A549 (cell line): ENCODE measurements at regions not wholly inside any gene's neighbourhood (a gene's known extent, or its start where the extent isn't known, plus 50 kb on each side); places are given as distances from the start of the nearest gene placed in this dataset.

Source experiments
- ATAC-seq, 2 experiments: fragments of 200-7000 bp in 1 of 2; fragments of >200 bp in 1 of 2; cut with Nextera tagmentation in 1 of 2; cut with Tn5 transposase in 1 of 2; 3 replicates each; pipeline versions ENCODE4 v1.8.0 to v1.9.1; 2018 to 2020; ENCODE audit warnings: mild to moderate bottlenecking in 1 of 2, moderate library complexity in 1 of 2
- CTCF ChIA-PET: fragments of 300-600 bp; sonication (Branson Sonifier 250); formaldehyde crosslinking; extraction: SDS; loops from one replicate; lab custom pipeline; 2021; ENCODE audit warnings: antibody characterized with exemption, inconsistent platforms; lab: Yijun Ruan, JAX
- POLR2A ChIA-PET: fragments of 350-600 bp; formaldehyde crosslinking; extraction: SDS; loops from one replicate; lab custom pipeline; 2021; ENCODE audit warnings: antibody characterized with exemption, inconsistent platforms; lab: Yijun Ruan, JAX
- DNase-seq, 2 experiments: peaks; one replicate each; pipeline versions ENCODE4 v3.0.0 to v3.0.0-alpha.2; 2011 to 2016; ENCODE audit warnings: low read depth in 1 of 2, low spot score in 1 of 2
- FAIRE-seq: peaks from 2 replicates; lab custom pipeline; 2011; peaks lifted over from hg19 to GRCh38; lab: Jason Lieb, UNC
- H3K27ac ChIP-seq, 2 experiments: fragments of >200 bp; sonication (Bioruptor Twin); formaldehyde crosslinking; 3 replicates each; pipeline ENCODE4 v1.5.1; 2016 to 2017
- H3K4me1 ChIP-seq: fragments of >200 bp; sonication (Bioruptor Twin); formaldehyde crosslinking; 3 replicates; pipeline ENCODE4 v1.6.1; 2016
- H3K4me2 ChIP-seq: fragments of >200 bp; sonication (Bioruptor Twin); formaldehyde crosslinking; 3 replicates; pipeline ENCODE4 v1.6.1; 2016
- H3K4me3 ChIP-seq: fragments of >200 bp; sonication (Bioruptor Twin); formaldehyde crosslinking; 3 replicates; pipeline ENCODE4 v1.5.1; 2016
- H3K9me3 ChIP-seq: fragments of >200 bp; sonication (Bioruptor Twin); formaldehyde crosslinking; 3 replicates; pipeline ENCODE4 v1.6.1; 2016
- ATOH8 ChIP-seq: fragments of 250-450 bp; sonication (Bioruptor Pico); IDR thresholded peaks from 2 replicates; pipeline ENCODE4 v1.5.0; 2020; ENCODE audit warnings: low read depth, mild to moderate bottlenecking, moderate library complexity
- BCL3 ChIP-seq: fragments of >200 bp; sonication (Bioruptor Twin); formaldehyde crosslinking; IDR thresholded peaks from 3 replicates; pipeline ENCODE4 v1.6.1; 2016
- CHD4 ChIP-seq: fragments of 200-600 bp; sonication (generic); IDR thresholded peaks from 2 replicates; pipeline ENCODE4 v1.6.1; 2016; ENCODE audit warnings: antibody characterized with exemption, mild to moderate bottlenecking, borderline replicate concordance
- EHMT2 ChIP-seq: fragments of 200-600 bp; sonication (generic); IDR thresholded peaks from 2 replicates; pipeline ENCODE4 v1.6.1; 2016; ENCODE audit warnings: antibody characterized with exemption, low read depth, mild to moderate bottlenecking, moderate library complexity
- EP300 ChIP-seq, 2 experiments: fragments of >200 bp; sonication (Bioruptor Twin); formaldehyde crosslinking; IDR thresholded peaks; 2 replicates in 1 of 2; 3 replicates in 1 of 2; pipeline ENCODE4 v1.6.1; 2016 to 2017
- ESRRA ChIP-seq: fragments of 150-350 bp; IDR thresholded peaks from 2 replicates; pipeline ENCODE4 v1.6.1; 2014; ENCODE audit warnings: mild to moderate bottlenecking, low read length, borderline replicate concordance
- FOXS1 ChIP-seq: fragments of 250-450 bp; sonication (Bioruptor Pico); IDR thresholded peaks from 2 replicates; pipeline ENCODE4 v1.5.0; 2020; ENCODE audit warnings: mild to moderate bottlenecking, moderate library complexity
- HES2 ChIP-seq: fragments of >200 bp; sonication (Bioruptor Twin); formaldehyde crosslinking; IDR thresholded peaks from 2 replicates; pipeline ENCODE4 v1.6.1; 2016
- HEYL ChIP-seq: fragments of 250-450 bp; sonication (Bioruptor Pico); IDR thresholded peaks from 2 replicates; pipeline ENCODE4 v1.8.0; 2021; ENCODE audit warnings: mild to moderate bottlenecking, moderate library complexity
- HMGXB4 ChIP-seq: fragments of 250-450 bp; sonication (Bioruptor Pico); IDR thresholded peaks from 2 replicates; pipeline ENCODE4 v1.5.0; 2021; ENCODE audit warnings: mild to moderate bottlenecking, moderate library complexity, borderline replicate concordance
- MAX ChIP-seq: IDR thresholded peaks from 2 replicates; pipeline ENCODE4 v1.6.1; 2012
- NR3C1 ChIP-seq: fragments of >200 bp; sonication (Bioruptor Twin); formaldehyde crosslinking; IDR thresholded peaks from 3 replicates; pipeline ENCODE4 v1.6.1; 2017
- PHF8 ChIP-seq: fragments of 200-600 bp; sonication (generic); IDR thresholded peaks from 2 replicates; pipeline ENCODE4 v1.6.1; 2016; ENCODE audit warnings: low read depth, mild to moderate bottlenecking, antibody characterized with exemption, moderate library complexity, borderline replicate concordance
- POLR2A ChIP-seq: IDR thresholded peaks from 2 replicates; pipeline ENCODE4 v1.6.1; 2012; ENCODE audit warnings: mild to moderate bottlenecking, low read length
- RCOR1 ChIP-seq: fragments of 150-350 bp; IDR thresholded peaks from 2 replicates; pipeline ENCODE4 v1.6.1; 2014; ENCODE audit warnings: antibody characterized with exemption, low read length, low read depth
- RNF2 ChIP-seq: fragments of 200-600 bp; sonication (generic); IDR thresholded peaks from 2 replicates; pipeline ENCODE4 v1.6.1; 2016; ENCODE audit warnings: low read depth, mild to moderate bottlenecking, antibody characterized with exemption, moderate library complexity, borderline replicate concordance
- TFCP2L1 ChIP-seq: fragments of 250-450 bp; sonication (Bioruptor Pico); IDR thresholded peaks from 2 replicates; pipeline ENCODE4 v1.5.0; 2021; ENCODE audit warnings: mild to moderate bottlenecking
- TP53 ChIP-seq: fragments of 250-450 bp; sonication (Bioruptor Pico); IDR thresholded peaks from 2 replicates; pipeline ENCODE4 v1.5.0; 2021; ENCODE audit warnings: mild to moderate bottlenecking, moderate library complexity
- USF2 ChIP-seq: fragments of 450-650 bp; IDR thresholded peaks from 2 replicates; pipeline ENCODE4 v1.6.1; 2014; ENCODE audit warnings: antibody characterized with exemption
- WGBS: methylation state at CpG from one replicate; pipeline ENCODE4 v1.1.6; 2017; ENCODE audit errors: missing lambda C conversion rate; 5-methylcytosine and 5-hydroxymethylcytosine counted together

GRCh38 chr14:96979611-96980074 is 182.5 kb downstream of the VRK1 start:
- H3K9me3 ChIP-seq, result peaks cover 9% of the 10 kb centered on the region; the same call in 2 of the 3 replicates
- no peak overlapping the region for H3K4me3 ChIP-seq
- H3K27ac ChIP-seq, result no peak overlapping the region
- TF ChIP-seq USF2 (no peak), ATOH8 (CRISPR knock-in tag) (no peak), NR3C1 (no peak), BCL3 (no peak), TP53 (CRISPR knock-in tag) (no peak), TFCP2L1 (CRISPR knock-in tag) (no peak), EHMT2 (no peak), HES2 (no peak), RNF2 (no peak), FOXS1 (CRISPR knock-in tag) (no peak), CHD4 (no peak), ESRRA (no peak), POLR2A (no peak), HEYL (CRISPR knock-in tag) (no peak)
- no peak overlapping the region for H3K4me2 ChIP-seq
- DNase-seq (no peak), FAIRE-seq (no peak), ATAC-seq (no peak)
- ChIA-PET CTCF (no interaction called here), POLR2A (no interaction called here)
- 48% methylated on average over 12 of the region's 12 CpGs for WGBS
- no peaks in the 10 kb centered on the region for H3K4me1 ChIP-seq

- POLR2A ChIA-PET, result no interaction called here
- no peak for TF ChIP-seq RCOR1
- TF ChIP-seq PHF8, result no peak
- no peak for TF ChIP-seq HMGXB4 (CRISPR knock-in tag)
- no peak for TF ChIP-seq HEYL (CRISPR knock-in tag)
- no peak for TF ChIP-seq MAX
- no peak for TF ChIP-seq EP300 (IDR thresholded peaks at IDR 0.05)
- TF ChIP-seq HES2, result no peak
These were observed 183.7 kb downstream of the VRK1 start for GRCh38 chr14:96980835-96981234.

More at GRCh38 chr14:96980835-96981234, 183.7 kb downstream of the VRK1 start:
- Histone ChIP-seq H3K4me1 (no peaks in the 10 kb centered on the region), H3K9me3 (no peaks in the 10 kb centered on the region), H3K27ac (no peak overlapping the region), H3K4me2 (no peak overlapping the region), H3K4me3 (no peak overlapping the region)
- DNase-seq (no peak), ATAC-seq (no peak), FAIRE-seq (no peak)
- WGBS, result 30% methylated on average over 4 of the region's 4 CpGs
- CTCF ChIA-PET, result no interaction called here
